SK-N-SH (cell line): ENCODE measurements at regions not wholly inside any gene's neighbourhood (a gene's known extent, or its start where the extent isn't known, plus 50 kb on each side); places are given as distances from the start of the nearest gene placed in this dataset.

Experiments used
- CTCF ChIA-PET: fragments of 300-600, 350-600 bp; formaldehyde crosslinking; extraction: SDS; loops from one replicate; lab custom pipeline; 2021; lab: Yijun Ruan, JAX
- POLR2A ChIA-PET: fragments of 350-600 bp; sonication (Branson Sonifier 250); formaldehyde crosslinking; extraction: SDS; loops from one replicate; lab custom pipeline; 2020; ENCODE audit warnings: antibody characterized with exemption, inconsistent platforms; lab: Yijun Ruan, JAX
- DNase-seq: peaks from one replicate; pipeline ENCODE4 v3.0.0; 2012
- H2AFZ ChIP-seq: fragments of 200-600 bp; sonication (generic); 2 replicates; pipeline ENCODE4 v1.8.1; 2016; ENCODE audit warnings: antibody characterized with exemption, mild to moderate bottlenecking, low read depth
- H3F3A ChIP-seq: fragments of 200-600 bp; sonication (generic); replicated peaks from 2 replicates; pipeline ENCODE3; 2016; ENCODE audit warnings: antibody characterized with exemption, mild to moderate bottlenecking; ENCODE audit not compliant: insufficient read depth
- H3K27ac ChIP-seq, 2 experiments: fragments of 200-500 bp in 1 of 2; fragments of 200-600 bp in 1 of 2; sonication (Bioruptor generic) in 1 of 2; sonication (generic), shearing (Covaris generic) in 1 of 2; 2 replicates each; pipeline versions ENCODE4 v1.5.1 to v1.6.1; 2014 to 2016; ENCODE audit warnings: low read depth in 2 of 2, inconsistent platforms in 1 of 2, low read length in 1 of 2, mild to moderate bottlenecking in 1 of 2, mixed read lengths in 1 of 2
- H3K27me3 ChIP-seq: fragments of 200-600 bp; sonication (generic), shearing (Covaris generic); 2 replicates; pipeline ENCODE4 v1.6.1; 2016; ENCODE audit warnings: mixed run types; ENCODE audit not compliant: insufficient read depth
- H3K36me3 ChIP-seq, 2 experiments: fragments of 200-500 bp in 1 of 2; fragments of 200-600 bp in 1 of 2; sonication (Bioruptor generic) in 1 of 2; sonication (generic) in 1 of 2; replicated peaks in 1 of 2; 2 replicates each; pipeline versions ENCODE3 to v1.5.1; 2014 to 2016; ENCODE audit warnings: low read length in 1 of 2, mild to moderate bottlenecking in 1 of 2; ENCODE audit not compliant: insufficient read depth in 2 of 2, control insufficient read depth in 1 of 2
- H3K4me1 ChIP-seq, 2 experiments: fragments of 200-500 bp in 1 of 2; fragments of 200-600 bp in 1 of 2; sonication (Bioruptor generic) in 1 of 2; sonication (generic), shearing (Covaris generic) in 1 of 2; 2 replicates each; pipeline versions ENCODE4 v1.5.1 to v1.6.1; 2014 to 2016; ENCODE audit warnings: low read depth in 1 of 2, low read length in 1 of 2, mixed run types in 1 of 2; ENCODE audit not compliant: insufficient read depth in 2 of 2, control insufficient read depth in 1 of 2
- H3K4me2 ChIP-seq: fragments of 200-600 bp; sonication (generic), shearing (Covaris generic); 2 replicates; pipeline ENCODE4 v1.6.1; 2017; ENCODE audit warnings: mixed run types
- H3K4me3 ChIP-seq, 2 experiments: fragments of 200-500 bp in 1 of 2; fragments of 200-600 bp in 1 of 2; sonication (Bioruptor generic) in 1 of 2; sonication (generic), shearing (Covaris generic) in 1 of 2; 2 replicates each; pipeline versions ENCODE4 v1.5.1 to v1.8.1; 2014 to 2016; ENCODE audit warnings: low read depth in 2 of 2, inconsistent platforms in 1 of 2, low read length in 1 of 2, mild to moderate bottlenecking in 1 of 2, mixed read lengths in 1 of 2, moderate library complexity in 1 of 2
- H3K79me2 ChIP-seq: fragments of 200-600 bp; sonication (generic); 2 replicates; pipeline ENCODE4 v1.8.1; 2017; ENCODE audit warnings: mild to moderate bottlenecking; ENCODE audit not compliant: insufficient read depth
- H3K9ac ChIP-seq: fragments of 200-600 bp; sonication (generic); 2 replicates; pipeline ENCODE4 v1.6.1; 2017; ENCODE audit warnings: mixed run types
- H3K9me2 ChIP-seq: fragments of 200-600 bp; sonication (generic); 2 replicates; pipeline ENCODE4 v1.6.1; 2017; ENCODE audit warnings: mixed run types
- H3K9me3 ChIP-seq: fragments of 200-600 bp; sonication (generic); 2 replicates; pipeline ENCODE4 v1.6.1; 2017; ENCODE audit warnings: mixed run types, mild to moderate bottlenecking, moderate library complexity
- H4K20me1 ChIP-seq: fragments of 200-600 bp; sonication (generic); 2 replicates; pipeline ENCODE4 v1.6.1; 2017; ENCODE audit warnings: mild to moderate bottlenecking, mixed run types; ENCODE audit not compliant: insufficient read depth
- CHD2 ChIP-seq: fragments of 150-350 bp; IDR thresholded peaks from 2 replicates; pipeline ENCODE4 v1.6.1; 2018; ENCODE audit warnings: low read length; ENCODE audit not compliant: partially characterized antibody
- ELF1 ChIP-seq: IDR thresholded peaks from 2 replicates; pipeline ENCODE4 v1.4.0; 2012
- FOSL2 ChIP-seq: IDR thresholded peaks from 2 replicates; pipeline ENCODE4 v1.4.0; 2012; ENCODE audit warnings: low read depth, mild to moderate bottlenecking, moderate library complexity, borderline replicate concordance
- GABPA ChIP-seq: IDR thresholded peaks from 2 replicates; pipeline ENCODE4 v1.4.0; 2012; ENCODE audit warnings: low read depth, mild to moderate bottlenecking
- GATA2 ChIP-seq: sonication (generic); formaldehyde crosslinking; IDR thresholded peaks from 2 replicates; pipeline ENCODE4 v1.5.0; 2020; ENCODE audit warnings: mild to moderate bottlenecking, missing genetic modification reagents
- IRF3 ChIP-seq: fragments of 150-350 bp; IDR thresholded peaks from 2 replicates; pipeline ENCODE4 v1.6.1; 2016; ENCODE audit warnings: mild to moderate bottlenecking, low read depth, low read length
- MAX ChIP-seq: IDR thresholded peaks from 2 replicates; pipeline ENCODE4 v1.4.0; 2012; ENCODE audit warnings: low read depth
- MEF2A ChIP-seq: IDR thresholded peaks from 2 replicates; pipeline ENCODE4 v1.4.0; 2012; ENCODE audit warnings: low read depth, borderline replicate concordance
- NFIC ChIP-seq: IDR thresholded peaks from 2 replicates; pipeline ENCODE4 v1.4.0; 2012; ENCODE audit warnings: borderline replicate concordance
- NRF1 ChIP-seq: IDR thresholded peaks from 2 replicates; pipeline ENCODE4 v1.6.1; 2012; ENCODE audit warnings: low read depth, mild to moderate bottlenecking, low read length
- RAD21 ChIP-seq: IDR thresholded peaks from 2 replicates; pipeline ENCODE4 v1.6.1; 2012; ENCODE audit warnings: mild to moderate bottlenecking, low read length
- RXRA ChIP-seq: IDR thresholded peaks from 2 replicates; pipeline ENCODE4 v1.4.0; 2012; ENCODE audit warnings: low read depth, mild to moderate bottlenecking, borderline replicate concordance
- SIN3A ChIP-seq: IDR thresholded peaks from 2 replicates; pipeline ENCODE4 v1.6.1; 2012; ENCODE audit warnings: low read depth, mild to moderate bottlenecking, low read length, moderate library complexity, borderline replicate concordance
- TAF1 ChIP-seq: IDR thresholded peaks from 2 replicates; pipeline ENCODE4 v1.6.1; 2012; ENCODE audit warnings: low read depth, mild to moderate bottlenecking, low read length, moderate library complexity, borderline replicate concordance
- USF1 ChIP-seq: IDR thresholded peaks from 2 replicates; pipeline ENCODE4 v1.4.0; 2012; ENCODE audit warnings: low read depth, borderline replicate concordance
- USF2 ChIP-seq: fragments of 150-350 bp; IDR thresholded peaks from 2 replicates; pipeline ENCODE4 v1.6.1; 2017; ENCODE audit warnings: antibody characterized with exemption, low read length, low read depth, borderline replicate concordance
- WGBS: methylation state at CpG from one replicate; pipeline ENCODE4 v1.1.6; 2017; ENCODE audit warnings: low lambda C conversion rate; 5-methylcytosine and 5-hydroxymethylcytosine counted together
- TF ChIP-seq, protein P1 (sequence below): IDR thresholded peaks from 2 replicates; pipeline ENCODE4; 2012

- 0% methylated on average over 1 of the region's 3 CpGs for WGBS
- Histone ChIP-seq H3F3A (peaks cover 2% of the 10 kb centered on the region), H3K9me3 (no peaks in the 10 kb centered on the region), H3K36me3 (no peaks in the 10 kb centered on the region), H3K9me2 (no peaks in the 10 kb centered on the region), H3K79me2 (no peaks in the 10 kb centered on the region), H3K27ac (no peak overlapping the region), H3K27me3 (no peaks in the 10 kb centered on the region; the same call in 1 of the 2 replicates), H2AFZ (no peak overlapping the region), H3K4me1 (no peaks in the 10 kb centered on the region), H3K4me3 (no peak overlapping the region), H3K4me2 (no peak overlapping the region), H3K9ac (no peak overlapping the region), H4K20me1 (no peaks in the 10 kb centered on the region)
- CTCF ChIA-PET, result no interaction called here
- no peak for DNase-seq
- POLR2A ChIA-PET, result no interaction called here
- no peak for TF ChIP-seq FOSL2
- no peak for TF ChIP-seq ELF1
- no peak for TF ChIP-seq TAF1
- TF ChIP-seq MEF2A, result no peak
- no peak for TF ChIP-seq MAX
- TF ChIP-seq, protein P1, sequence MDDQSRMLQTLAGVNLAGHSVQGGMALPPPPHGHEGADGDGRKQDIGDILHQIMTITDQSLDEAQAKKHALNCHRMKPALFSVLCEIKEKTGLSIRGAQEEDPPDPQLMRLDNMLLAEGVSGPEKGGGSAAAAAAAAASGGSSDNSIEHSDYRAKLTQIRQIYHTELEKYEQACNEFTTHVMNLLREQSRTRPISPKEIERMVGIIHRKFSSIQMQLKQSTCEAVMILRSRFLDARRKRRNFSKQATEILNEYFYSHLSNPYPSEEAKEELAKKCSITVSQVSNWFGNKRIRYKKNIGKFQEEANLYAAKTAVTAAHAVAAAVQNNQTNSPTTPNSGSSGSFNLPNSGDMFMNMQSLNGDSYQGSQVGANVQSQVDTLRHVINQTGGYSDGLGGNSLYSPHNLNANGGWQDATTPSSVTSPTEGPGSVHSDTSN, result no peak
- TF ChIP-seq RAD21, result no peak
- no peak for TF ChIP-seq GABPA
- no peak for TF ChIP-seq USF1
Measured at GRCh38 chr5:84599964-84600363, 215.3 kb upstream of the EDIL3 start.

DNA sequence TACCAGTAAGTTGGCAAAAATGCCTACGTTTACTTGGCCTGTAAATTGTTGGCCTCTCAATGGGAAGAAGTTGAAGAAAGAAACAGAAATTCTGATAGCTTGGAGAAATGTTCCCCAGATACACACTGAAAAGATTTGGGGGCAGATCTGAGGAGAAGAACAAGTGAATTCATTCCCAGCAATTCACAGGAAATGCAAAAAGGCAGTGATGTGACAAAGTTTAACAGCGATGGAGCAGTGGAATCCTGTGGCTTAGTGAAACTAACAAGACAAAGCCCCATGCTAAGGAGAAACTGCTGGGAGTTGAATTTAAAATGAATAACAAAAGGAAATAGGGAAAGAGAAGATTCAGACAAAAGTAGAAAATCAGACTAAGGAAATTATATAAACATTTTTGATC, 213.2 kb upstream of the EDIL3 start:
- Histone ChIP-seq H3K9me2 (no peaks in the 10 kb centered on the region), H3K27ac (no peak overlapping the region), H3F3A (no peaks in the 10 kb centered on the region), H3K4me2 (no peak overlapping the region), H4K20me1 (no peaks in the 10 kb centered on the region), H2AFZ (no peak overlapping the region), H3K9ac (no peak overlapping the region), H3K27me3 (no peaks in the 10 kb centered on the region; the same call in 1 of the 2 replicates), H3K4me1 (no peaks in the 10 kb centered on the region), H3K9me3 (no peaks in the 10 kb centered on the region), H3K79me2 (no peaks in the 10 kb centered on the region), H3K4me3 (no peak overlapping the region), H3K36me3 (no peaks in the 10 kb centered on the region)
- POLR2A ChIA-PET, result no interaction called here
- no peak for TF ChIP-seq NFIC
- TF ChIP-seq RXRA, result no peak
- TF ChIP-seq CHD2, result no peak
- no peak for TF ChIP-seq RAD21
- no peak for TF ChIP-seq ELF1
- TF ChIP-seq GATA2, result no peak
- DNase-seq, result no peak
- 8% methylated on average over 2 of the region's 2 CpGs for whole genome bisulfite sequencing
- CTCF ChIA-PET, result no interaction called here

DNA sequence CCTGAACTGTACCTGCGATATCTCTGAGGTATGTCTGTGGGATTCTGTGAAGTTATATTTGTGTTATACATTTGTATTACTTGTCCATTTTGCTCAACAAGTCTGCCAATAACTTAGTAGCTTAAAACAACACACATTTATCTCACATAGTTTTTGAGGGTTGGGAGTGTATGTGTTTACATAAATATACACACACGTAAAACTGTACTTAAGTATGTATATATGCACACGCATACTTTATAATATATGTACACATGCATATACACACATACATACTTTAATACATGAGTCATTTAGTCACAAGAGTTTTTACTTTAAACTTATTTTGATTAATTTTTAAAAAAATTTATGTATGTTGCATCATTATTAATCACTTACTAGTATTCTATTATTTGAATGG, 205.9 kb upstream of the EDIL3 start:
- CTCF ChIA-PET, result no interaction called here
- WGBS, result 35% methylated on average over 3 of the region's 3 CpGs
- no peaks in the 10 kb centered on the region for H3K79me2 ChIP-seq
- H2AFZ ChIP-seq, result no peak overlapping the region
- POLR2A ChIA-PET, result no interaction called here
- H3K9ac ChIP-seq, result no peak overlapping the region
- no peak overlapping the region for H3K4me2 ChIP-seq
- H4K20me1 ChIP-seq, result no peaks in the 10 kb centered on the region
- no peak overlapping the region for H3K4me3 ChIP-seq
- no peaks in the 10 kb centered on the region for H3K4me1 ChIP-seq
- H3K9me2 ChIP-seq, result no peaks in the 10 kb centered on the region
- no peak overlapping the region for H3K27ac ChIP-seq
- H3K27me3 ChIP-seq, result no peaks in the 10 kb centered on the region; the same call in 1 of the 2 replicates
- H3K36me3 ChIP-seq, result no peaks in the 10 kb centered on the region
- no peaks in the 10 kb centered on the region for H3F3A ChIP-seq
- no peak for DNase-seq
- no peaks in the 10 kb centered on the region for H3K9me3 ChIP-seq
- no peak for TF ChIP-seq IRF3
- no peak for TF ChIP-seq FOSL2
- no peak for TF ChIP-seq GABPA
- no peak for TF ChIP-seq TAF1
- no peak for TF ChIP-seq SIN3A
- TF ChIP-seq USF2, result no peak
- TF ChIP-seq NRF1, result no peak
